Left ventricle myocardium inferior (tissue), 1 donor: ENCODE measurements at regions not wholly inside any gene's neighbourhood (a gene's known extent, or its start where the extent isn't known, plus 50 kb on each side); places are given as distances from the start of the nearest gene placed in this dataset.

Experiments
- DNase-seq: peaks from one replicate; pipeline ENCODE4 v3.0.0-alpha.2; 2020
- H3K27ac ChIP-seq: fragments of 200-600 bp; replicated peaks from 2 replicates; pipeline ENCODE4 v1.8.0; 2021
- H3K27me3 ChIP-seq: fragments of 200-600 bp; 2 replicates; pipeline ENCODE4 v1.8.0; 2021; ENCODE audit warnings: low read depth
- H3K36me3 ChIP-seq: fragments of 200-600 bp; 2 replicates; pipeline ENCODE4 v1.8.0; 2021
- H3K4me1 ChIP-seq: fragments of 200-600 bp; 2 replicates; pipeline ENCODE4 v1.8.0; 2021
- H3K4me3 ChIP-seq: fragments of 200-600 bp; 2 replicates; pipeline ENCODE4 v1.8.0; 2021; ENCODE audit warnings: mild to moderate bottlenecking, moderate library complexity
- H3K9me3 ChIP-seq: fragments of 200-600 bp; replicated peaks from 2 replicates; pipeline ENCODE4 v1.8.0; 2021
- intact Hi-C: fragments of 100-400 bp; cut with micrococcal nuclease; formaldehyde crosslinking; loops from one replicate; pipeline ENCODE4 v1.11.0; 2022
- TF ChIP-seq, protein P1 (sequence below): fragments of 200-600 bp; IDR thresholded peaks from 2 replicates; pipeline ENCODE4 v1.8.0; 2021; ENCODE audit warnings: antibody characterized with exemption, mild to moderate bottlenecking, borderline replicate concordance
- donor health status: DM: no; HTN: yes; CAD: no; lungs with severe emphysema.

GRCh38 chr10:28812384-28813372 lies 135.4 kb downstream of the BAMBI start:
- intact Hi-C loops, result no loop called here
- Histone ChIP-seq H3K36me3 (no peaks in the 10 kb centered on the region), H3K27ac (no peak overlapping the region), H3K27me3 (no peaks in the 10 kb centered on the region), H3K4me1 (peaks cover 10% of the 10 kb centered on the region), H3K9me3 (no peaks in the 10 kb centered on the region), H3K4me3 (no peak overlapping the region)
- DNase-seq, result no peak
- TF ChIP-seq, protein P1, sequence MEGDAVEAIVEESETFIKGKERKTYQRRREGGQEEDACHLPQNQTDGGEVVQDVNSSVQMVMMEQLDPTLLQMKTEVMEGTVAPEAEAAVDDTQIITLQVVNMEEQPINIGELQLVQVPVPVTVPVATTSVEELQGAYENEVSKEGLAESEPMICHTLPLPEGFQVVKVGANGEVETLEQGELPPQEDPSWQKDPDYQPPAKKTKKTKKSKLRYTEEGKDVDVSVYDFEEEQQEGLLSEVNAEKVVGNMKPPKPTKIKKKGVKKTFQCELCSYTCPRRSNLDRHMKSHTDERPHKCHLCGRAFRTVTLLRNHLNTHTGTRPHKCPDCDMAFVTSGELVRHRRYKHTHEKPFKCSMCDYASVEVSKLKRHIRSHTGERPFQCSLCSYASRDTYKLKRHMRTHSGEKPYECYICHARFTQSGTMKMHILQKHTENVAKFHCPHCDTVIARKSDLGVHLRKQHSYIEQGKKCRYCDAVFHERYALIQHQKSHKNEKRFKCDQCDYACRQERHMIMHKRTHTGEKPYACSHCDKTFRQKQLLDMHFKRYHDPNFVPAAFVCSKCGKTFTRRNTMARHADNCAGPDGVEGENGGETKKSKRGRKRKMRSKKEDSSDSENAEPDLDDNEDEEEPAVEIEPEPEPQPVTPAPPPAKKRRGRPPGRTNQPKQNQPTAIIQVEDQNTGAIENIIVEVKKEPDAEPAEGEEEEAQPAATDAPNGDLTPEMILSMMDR, result no peak

- DNase-seq, result no peak
- intact Hi-C loops, result no loop called here
Observed at GRCh38 chr10:28815681-28816080, 138.4 kb downstream of the BAMBI start.

GRCh38 chr10:28822719-28823464 lies 145.6 kb downstream of the BAMBI start:
- Histone ChIP-seq H3K4me3 (no peak overlapping the region), H3K27me3 (no peaks in the 10 kb centered on the region), H3K36me3 (no peaks in the 10 kb centered on the region), H3K4me1 (no peaks in the 10 kb centered on the region), H3K27ac (no peak overlapping the region), H3K9me3 (no peaks in the 10 kb centered on the region)
- intact Hi-C loops, result no loop called here
- TF ChIP-seq, protein P1, result no peak
- DNase-seq, result no peak

More at GRCh38 chr10:28815681-28816080, 138.4 kb downstream of the BAMBI start:
- Histone ChIP-seq H3K36me3 (no peaks in the 10 kb centered on the region), H3K27ac (no peak overlapping the region), H3K4me3 (no peak overlapping the region), H3K27me3 (no peaks in the 10 kb centered on the region), H3K4me1 (no peaks in the 10 kb centered on the region), H3K9me3 (no peaks in the 10 kb centered on the region)
- TF ChIP-seq, protein P1, result no peak

DNA sequence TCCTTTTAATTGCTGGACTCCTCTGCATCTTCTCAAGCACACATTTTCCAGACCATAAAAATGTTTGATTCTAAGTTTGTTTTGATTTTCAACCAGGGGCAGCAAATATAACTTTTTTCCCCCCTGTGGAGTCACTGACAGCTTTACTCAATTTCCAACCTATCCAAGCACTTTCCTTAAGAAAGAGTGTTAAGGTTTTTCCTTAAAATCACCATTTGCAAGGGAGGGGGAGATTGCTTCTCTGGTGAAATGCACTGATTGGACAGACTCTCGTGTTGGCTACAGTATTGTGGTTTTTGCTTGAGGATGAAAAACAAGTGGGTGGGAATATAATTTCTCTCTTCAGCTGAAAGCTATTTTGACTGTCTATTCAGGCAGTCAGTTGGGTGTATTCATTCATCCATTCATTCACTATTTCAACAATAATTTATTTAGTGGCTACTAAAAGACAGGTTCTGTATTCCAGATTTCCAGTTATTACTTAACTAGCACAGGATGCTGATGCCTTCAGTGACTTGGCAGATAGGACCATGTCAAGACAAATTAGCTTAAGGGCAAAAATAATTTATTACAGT lies 146.3 kb downstream of the BAMBI start:
- Histone ChIP-seq H3K4me3 (no peak overlapping the region), H3K4me1 (no peaks in the 10 kb centered on the region), H3K36me3 (no peaks in the 10 kb centered on the region), H3K27me3 (no peaks in the 10 kb centered on the region), H3K9me3 (no peaks in the 10 kb centered on the region), H3K27ac (no peak overlapping the region)
- TF ChIP-seq, protein P1, result no peak
- DNase-seq, result no peak
- intact Hi-C loops, result no loop called here

DNA sequence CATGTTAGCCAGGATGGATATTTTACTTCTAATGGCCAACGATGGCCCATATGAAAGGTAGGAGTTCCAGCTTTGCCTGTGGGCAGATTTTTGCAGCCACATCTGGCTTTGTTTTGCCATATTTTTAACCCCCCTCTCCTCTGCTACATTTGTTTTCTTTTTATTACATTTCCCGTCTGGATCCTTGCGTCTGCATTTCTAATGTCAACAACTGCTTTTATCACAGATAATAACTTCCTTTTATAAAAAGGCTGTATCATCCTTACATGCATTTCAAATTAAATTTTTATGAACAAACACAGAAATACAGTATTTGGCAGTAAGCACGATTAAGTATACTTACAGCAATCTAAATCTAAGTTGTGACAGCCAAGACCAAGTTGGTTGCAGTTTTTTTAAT lies 156.0 kb downstream of the BAMBI start:
- Histone ChIP-seq H3K27me3 (no peaks in the 10 kb centered on the region), H3K4me3 (no peak overlapping the region), H3K9me3 (no peaks in the 10 kb centered on the region), H3K36me3 (no peaks in the 10 kb centered on the region), H3K27ac (no peak overlapping the region), H3K4me1 (peaks cover 5% of the 10 kb centered on the region)
- intact Hi-C loops, result no loop called here
- TF ChIP-seq, protein P1, result no peak
- no peak for DNase-seq
